Panc1 (cell line): ENCODE measurements at regions not wholly inside any gene's neighbourhood (a gene's known extent, or its start where the extent isn't known, plus 50 kb on each side); places are given as distances from the start of the nearest gene placed in this dataset.
"Not testable (repeated sequence)": the region's sequence is repeated elsewhere in the genome, so short reads cannot be mapped to it uniquely, and the experiment has no call there.

ENCODE experiments used
- POLR2AphosphoS5 ChIP-seq: IDR thresholded peaks from 2 replicates; pipeline ENCODE4 v1.6.1; 2012; ENCODE audit warnings: mild to moderate bottlenecking, low read depth, low read length, moderate library complexity
- SIN3A ChIP-seq: IDR thresholded peaks from 2 replicates; pipeline ENCODE4 v1.6.1; 2012; ENCODE audit warnings: low read depth, mild to moderate bottlenecking, low read length, moderate library complexity, borderline replicate concordance; ENCODE audit not compliant: insufficient read depth
- TCF7L2 ChIP-seq: IDR thresholded peaks from 2 replicates; pipeline ENCODE4 v1.6.1; 2011; ENCODE audit warnings: mild to moderate bottlenecking, low read depth, low read length, inconsistent platforms
- TF ChIP-seq, protein P1 (sequence below): fragments of 450-650 bp; IDR thresholded peaks from 2 replicates; pipeline ENCODE4 v1.5.1; 2017; ENCODE audit warnings: mild to moderate bottlenecking
- TF ChIP-seq, protein P2 (sequence below), 2 experiments: IDR thresholded peaks; 2 replicates each; pipeline ENCODE4 v1.6.1; 2011 to 2012; ENCODE audit warnings: low read depth in 2 of 2, control low read depth in 1 of 2, low read length in 1 of 2, mild to moderate bottlenecking in 1 of 2, moderate library complexity in 1 of 2; ENCODE audit not compliant: insufficient read depth in 1 of 2

DNA sequence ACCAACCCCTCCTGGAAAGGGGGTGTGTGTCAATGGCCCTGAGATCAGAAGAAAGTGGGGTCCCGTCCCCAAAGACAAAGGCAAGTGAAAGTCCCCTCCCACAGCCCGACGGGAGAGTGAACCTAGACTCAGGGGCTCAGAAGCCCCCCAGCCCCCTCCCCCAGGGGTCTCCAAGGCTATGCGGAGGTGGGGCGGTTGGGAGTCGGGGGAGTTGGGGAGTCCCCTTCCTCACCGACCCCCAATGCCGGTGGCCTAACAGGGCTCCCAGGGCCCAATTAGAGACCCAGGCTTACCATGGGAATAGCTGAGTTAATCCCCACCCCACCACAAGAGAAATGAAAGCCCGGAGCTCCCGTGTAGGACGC lies 105.4 kb downstream of the SPATA31A6 start:
- TF ChIP-seq, protein P1, sequence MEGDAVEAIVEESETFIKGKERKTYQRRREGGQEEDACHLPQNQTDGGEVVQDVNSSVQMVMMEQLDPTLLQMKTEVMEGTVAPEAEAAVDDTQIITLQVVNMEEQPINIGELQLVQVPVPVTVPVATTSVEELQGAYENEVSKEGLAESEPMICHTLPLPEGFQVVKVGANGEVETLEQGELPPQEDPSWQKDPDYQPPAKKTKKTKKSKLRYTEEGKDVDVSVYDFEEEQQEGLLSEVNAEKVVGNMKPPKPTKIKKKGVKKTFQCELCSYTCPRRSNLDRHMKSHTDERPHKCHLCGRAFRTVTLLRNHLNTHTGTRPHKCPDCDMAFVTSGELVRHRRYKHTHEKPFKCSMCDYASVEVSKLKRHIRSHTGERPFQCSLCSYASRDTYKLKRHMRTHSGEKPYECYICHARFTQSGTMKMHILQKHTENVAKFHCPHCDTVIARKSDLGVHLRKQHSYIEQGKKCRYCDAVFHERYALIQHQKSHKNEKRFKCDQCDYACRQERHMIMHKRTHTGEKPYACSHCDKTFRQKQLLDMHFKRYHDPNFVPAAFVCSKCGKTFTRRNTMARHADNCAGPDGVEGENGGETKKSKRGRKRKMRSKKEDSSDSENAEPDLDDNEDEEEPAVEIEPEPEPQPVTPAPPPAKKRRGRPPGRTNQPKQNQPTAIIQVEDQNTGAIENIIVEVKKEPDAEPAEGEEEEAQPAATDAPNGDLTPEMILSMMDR: not testable (repeated sequence)
- TF ChIP-seq, protein P2, sequence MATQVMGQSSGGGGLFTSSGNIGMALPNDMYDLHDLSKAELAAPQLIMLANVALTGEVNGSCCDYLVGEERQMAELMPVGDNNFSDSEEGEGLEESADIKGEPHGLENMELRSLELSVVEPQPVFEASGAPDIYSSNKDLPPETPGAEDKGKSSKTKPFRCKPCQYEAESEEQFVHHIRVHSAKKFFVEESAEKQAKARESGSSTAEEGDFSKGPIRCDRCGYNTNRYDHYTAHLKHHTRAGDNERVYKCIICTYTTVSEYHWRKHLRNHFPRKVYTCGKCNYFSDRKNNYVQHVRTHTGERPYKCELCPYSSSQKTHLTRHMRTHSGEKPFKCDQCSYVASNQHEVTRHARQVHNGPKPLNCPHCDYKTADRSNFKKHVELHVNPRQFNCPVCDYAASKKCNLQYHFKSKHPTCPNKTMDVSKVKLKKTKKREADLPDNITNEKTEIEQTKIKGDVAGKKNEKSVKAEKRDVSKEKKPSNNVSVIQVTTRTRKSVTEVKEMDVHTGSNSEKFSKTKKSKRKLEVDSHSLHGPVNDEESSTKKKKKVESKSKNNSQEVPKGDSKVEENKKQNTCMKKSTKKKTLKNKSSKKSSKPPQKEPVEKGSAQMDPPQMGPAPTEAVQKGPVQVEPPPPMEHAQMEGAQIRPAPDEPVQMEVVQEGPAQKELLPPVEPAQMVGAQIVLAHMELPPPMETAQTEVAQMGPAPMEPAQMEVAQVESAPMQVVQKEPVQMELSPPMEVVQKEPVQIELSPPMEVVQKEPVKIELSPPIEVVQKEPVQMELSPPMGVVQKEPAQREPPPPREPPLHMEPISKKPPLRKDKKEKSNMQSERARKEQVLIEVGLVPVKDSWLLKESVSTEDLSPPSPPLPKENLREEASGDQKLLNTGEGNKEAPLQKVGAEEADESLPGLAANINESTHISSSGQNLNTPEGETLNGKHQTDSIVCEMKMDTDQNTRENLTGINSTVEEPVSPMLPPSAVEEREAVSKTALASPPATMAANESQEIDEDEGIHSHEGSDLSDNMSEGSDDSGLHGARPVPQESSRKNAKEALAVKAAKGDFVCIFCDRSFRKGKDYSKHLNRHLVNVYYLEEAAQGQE (IDR thresholded peaks at IDR 0.05; ENCODE audit: insufficient read depth in 1 of 2, low read depth in 2 of 2, low read length in 1 of 2): not testable (repeated sequence)
- TF ChIP-seq POLR2AphosphoS5, SIN3A, TCF7L2: not testable (repeated sequence)
